GM10248 (cell line): ENCODE measurements at regions not wholly inside any gene's neighbourhood (a gene's known extent, or its start where the extent isn't known, plus 50 kb on each side); places are given as distances from the start of the nearest gene placed in this dataset.

Experiments used
- CTCF ChIA-PET: fragments of 300-600 bp; sonication (Branson Sonifier 250); formaldehyde crosslinking; extraction: SDS; loops from one replicate; lab custom pipeline; 2021; ENCODE audit warnings: antibody characterized with exemption; lab: Yijun Ruan, JAX
- POLR2A ChIA-PET: fragments of 350-650 bp; sonication (Branson Sonifier 250); formaldehyde crosslinking; extraction: SDS; loops from one replicate; lab custom pipeline; 2020; ENCODE audit warnings: antibody characterized with exemption; lab: Yijun Ruan, JAX
- DNase-seq: peaks from one replicate; pipeline ENCODE4 v3.0.0; 2012; ENCODE audit errors: extremely low spot score
- TF ChIP-seq, protein P1 (sequence below): IDR thresholded peaks from 2 replicates; pipeline ENCODE4 v1.5.1; 2012; ENCODE audit warnings: mild to moderate bottlenecking, low read depth; ENCODE audit errors: extremely low read depth, missing control alignments, control extremely low read depth

DNA sequence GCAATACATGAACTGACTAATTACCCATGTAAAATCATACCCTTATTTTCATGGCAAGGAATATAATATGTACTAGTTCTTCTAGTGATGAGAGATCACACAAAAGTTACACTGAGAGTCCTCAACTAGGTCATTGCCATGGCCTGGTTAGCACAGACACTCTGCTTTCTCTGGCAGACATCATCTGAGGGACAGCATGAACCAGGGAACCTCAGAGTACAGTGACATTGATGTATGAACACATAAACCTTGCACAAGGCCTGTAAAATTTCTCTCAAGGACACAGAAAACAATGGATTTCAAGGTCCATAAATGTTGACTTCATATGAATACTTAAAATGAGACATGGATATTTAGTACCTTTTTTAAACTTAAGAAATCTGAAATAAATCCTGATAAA is 108.8 kb upstream of the MAGI3 start:
- TF ChIP-seq, protein P1, sequence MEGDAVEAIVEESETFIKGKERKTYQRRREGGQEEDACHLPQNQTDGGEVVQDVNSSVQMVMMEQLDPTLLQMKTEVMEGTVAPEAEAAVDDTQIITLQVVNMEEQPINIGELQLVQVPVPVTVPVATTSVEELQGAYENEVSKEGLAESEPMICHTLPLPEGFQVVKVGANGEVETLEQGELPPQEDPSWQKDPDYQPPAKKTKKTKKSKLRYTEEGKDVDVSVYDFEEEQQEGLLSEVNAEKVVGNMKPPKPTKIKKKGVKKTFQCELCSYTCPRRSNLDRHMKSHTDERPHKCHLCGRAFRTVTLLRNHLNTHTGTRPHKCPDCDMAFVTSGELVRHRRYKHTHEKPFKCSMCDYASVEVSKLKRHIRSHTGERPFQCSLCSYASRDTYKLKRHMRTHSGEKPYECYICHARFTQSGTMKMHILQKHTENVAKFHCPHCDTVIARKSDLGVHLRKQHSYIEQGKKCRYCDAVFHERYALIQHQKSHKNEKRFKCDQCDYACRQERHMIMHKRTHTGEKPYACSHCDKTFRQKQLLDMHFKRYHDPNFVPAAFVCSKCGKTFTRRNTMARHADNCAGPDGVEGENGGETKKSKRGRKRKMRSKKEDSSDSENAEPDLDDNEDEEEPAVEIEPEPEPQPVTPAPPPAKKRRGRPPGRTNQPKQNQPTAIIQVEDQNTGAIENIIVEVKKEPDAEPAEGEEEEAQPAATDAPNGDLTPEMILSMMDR, result no peak
- ChIA-PET POLR2A (no interaction called here), CTCF (no interaction called here)
- DNase-seq, result no peak

DNA sequence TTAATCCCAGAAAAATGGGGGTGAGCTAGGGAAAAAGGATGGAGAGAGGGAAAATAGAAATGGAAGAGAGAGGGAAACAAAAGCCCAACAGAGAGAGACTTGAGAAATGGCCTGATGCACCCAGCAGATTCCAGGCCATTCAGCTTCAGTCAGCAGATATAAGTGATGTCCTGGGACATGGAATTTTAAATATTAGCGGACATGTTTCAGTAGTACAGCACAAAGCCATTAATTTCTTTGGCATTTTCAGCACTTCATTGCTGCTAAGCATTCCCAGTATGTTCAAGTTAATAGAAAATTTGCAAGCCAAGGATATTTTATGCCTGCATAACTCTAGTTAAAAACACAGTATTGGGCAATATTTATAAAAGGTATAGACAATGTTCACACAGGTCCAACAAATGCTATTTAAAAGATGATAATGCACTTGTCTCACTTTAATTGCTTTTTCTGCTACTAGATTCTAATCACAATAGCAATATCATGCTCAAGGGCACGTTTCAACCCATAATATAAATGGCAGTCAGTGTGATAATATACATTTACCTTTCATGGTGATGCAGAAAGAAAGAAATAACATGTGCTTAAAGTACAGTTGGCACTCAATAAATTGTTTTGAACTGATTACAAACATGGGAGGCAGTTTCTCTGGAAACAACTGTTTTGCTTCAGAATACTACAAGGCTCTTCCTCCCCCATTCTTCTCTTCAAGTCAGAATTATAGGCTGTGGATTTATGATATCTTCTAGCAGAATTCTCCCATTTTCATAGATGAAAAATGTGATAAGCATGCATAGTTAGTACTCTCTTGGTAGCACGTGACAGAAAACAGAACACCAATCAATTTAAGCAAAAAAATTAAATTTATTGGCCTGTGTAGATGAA is 108.1 kb upstream of the MAGI3 start:
- no peak for DNase-seq
- TF ChIP-seq, protein P1, result no peak
- POLR2A ChIA-PET, result no interaction called here
- CTCF ChIA-PET, result no interaction called here

DNA sequence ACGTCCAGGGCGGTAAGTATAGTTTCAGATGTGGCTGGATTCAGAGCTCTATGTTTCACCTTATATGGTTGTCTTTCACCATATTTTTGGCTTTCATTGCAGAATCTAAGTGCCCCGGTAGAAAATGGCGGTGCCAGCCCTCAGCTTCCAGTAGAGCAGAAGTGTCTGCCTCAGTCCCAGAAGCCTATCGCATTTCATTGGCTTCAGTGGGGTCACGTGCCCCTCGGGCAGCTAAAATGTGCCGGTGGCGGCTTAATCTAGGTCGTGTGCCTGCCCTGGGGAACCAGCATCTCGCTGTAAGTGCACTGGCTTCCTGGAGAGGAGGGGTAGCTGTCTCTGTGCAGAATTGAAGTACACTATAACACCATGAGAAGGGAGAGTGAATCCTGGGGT is 107.4 kb upstream of the MAGI3 start:
- TF ChIP-seq, protein P1, result no peak
- ChIA-PET CTCF (no interaction called here), POLR2A (no interaction called here)
- no peak for DNase-seq

DNA sequence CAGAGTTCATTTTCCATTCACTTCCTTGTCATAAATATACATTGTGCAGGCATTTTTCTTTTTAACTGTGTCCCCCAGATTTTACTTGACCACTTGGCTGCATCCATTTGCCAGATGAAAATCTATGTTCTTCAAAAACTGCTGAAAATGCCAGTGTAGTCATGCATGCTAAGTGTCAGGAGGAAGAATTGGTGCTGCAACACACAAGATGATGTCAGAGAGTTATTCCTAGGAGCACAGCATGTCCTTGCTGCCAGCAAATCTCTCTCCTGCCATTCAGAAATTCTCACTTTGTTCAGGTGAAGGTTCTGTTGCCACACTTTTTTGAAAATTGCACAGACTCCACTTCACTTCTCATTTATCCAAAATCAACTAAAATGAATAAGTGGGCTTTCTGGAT is 106.4 kb upstream of the MAGI3 start:
- POLR2A ChIA-PET, result no interaction called here
- CTCF ChIA-PET, result no interaction called here
- TF ChIP-seq, protein P1, result no peak
- no peak for DNase-seq

DNA sequence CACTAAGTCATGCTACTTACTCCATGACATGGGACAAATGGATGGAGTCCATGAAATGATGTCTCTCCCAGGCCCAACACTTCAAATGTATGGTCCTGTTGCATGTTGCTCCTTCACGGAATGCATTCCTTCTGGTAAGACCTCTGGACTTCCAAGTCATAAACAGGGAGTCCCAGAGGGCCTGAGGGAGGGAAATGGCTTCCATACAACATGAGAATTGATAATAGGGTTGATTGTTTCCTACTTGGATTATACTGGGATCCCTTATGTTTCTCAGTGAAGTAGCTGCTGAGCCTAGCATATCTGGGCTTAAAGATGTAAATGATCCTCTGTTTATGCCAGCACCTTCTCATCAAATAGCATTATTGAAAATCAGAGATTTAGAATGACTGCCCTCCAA is 104.2 kb upstream of the MAGI3 start:
- CTCF ChIA-PET, result no interaction called here
- TF ChIP-seq, protein P1, result no peak

DNA sequence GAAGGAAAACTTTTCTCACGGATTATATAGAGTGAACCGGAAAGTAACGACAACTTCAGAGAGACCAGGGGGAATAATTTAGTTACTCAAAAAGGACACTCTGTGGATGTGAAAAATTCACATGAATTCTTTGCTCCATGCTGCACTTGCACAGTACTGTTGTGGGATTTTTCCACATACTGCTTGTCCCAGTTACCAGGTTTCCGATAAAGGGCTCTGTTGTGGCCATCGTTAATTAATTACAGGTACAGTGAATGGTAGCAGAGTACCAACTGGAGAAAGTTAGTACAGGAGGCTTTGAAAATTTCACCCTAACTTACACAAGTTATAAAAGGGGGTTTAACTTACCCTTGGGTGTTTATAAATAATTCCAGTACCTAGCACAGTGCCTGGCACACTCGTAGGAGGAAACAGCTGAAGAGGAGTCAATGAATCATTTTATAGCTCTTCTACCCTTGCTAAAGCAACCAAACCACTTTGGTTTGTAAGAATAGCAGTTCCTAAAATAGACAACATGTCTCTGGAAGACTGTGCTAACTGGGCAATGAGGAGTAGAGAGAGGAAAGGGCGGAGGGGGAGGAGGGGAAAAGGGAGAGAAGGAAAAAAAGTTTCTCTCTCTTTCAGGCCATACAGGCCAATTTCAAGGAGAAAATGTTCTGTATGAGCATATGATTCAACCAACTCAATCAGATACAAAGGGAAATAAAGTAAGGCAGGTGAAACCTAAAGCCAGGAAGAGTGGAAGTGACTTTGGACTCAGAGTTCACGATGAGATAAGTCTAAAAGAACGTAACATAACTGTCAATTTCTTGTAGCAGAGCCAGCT is 98.3 kb upstream of the MAGI3 start:
- CTCF ChIA-PET, result interaction anchor here (1.3 kb wide), 1 partner anchor 11 kb away, joined by 3 read pairs; no protein-coding TSS in a partner anchor
- no peak for DNase-seq
- POLR2A ChIA-PET, result no interaction called here
- TF ChIP-seq, protein P1, result no peak

More for the DNA sequence above, 104.2 kb upstream of the MAGI3 start:
- no peak for DNase-seq
- POLR2A ChIA-PET, result no interaction called here
